Stimulated activated CD8-positive, alpha-beta memory T cell treated with anti-CD3 and anti-CD28 coated beads, Interleukin-2, amount 100 ng/mL, for 48 hours (primary cell): ENCODE measurements at regions not wholly inside any gene's neighbourhood (a gene's known extent, or its start where the extent isn't known, plus 50 kb on each side); places are given as distances from the start of the nearest gene placed in this dataset.
A peak's percentile ranks its signal among the peaks of the same experiment; 100 is the strongest.
"Not testable (repeated sequence)": the region's sequence is repeated elsewhere in the genome, so short reads cannot be mapped to it uniquely, and the experiment has no call there.

Source experiments
- DNase-seq, 2 donors: peaks; one replicate each; pipeline ENCODE4 v3.0.0-alpha.2; 2020; ENCODE audit warnings: low read depth in 2 of 2

DNA sequence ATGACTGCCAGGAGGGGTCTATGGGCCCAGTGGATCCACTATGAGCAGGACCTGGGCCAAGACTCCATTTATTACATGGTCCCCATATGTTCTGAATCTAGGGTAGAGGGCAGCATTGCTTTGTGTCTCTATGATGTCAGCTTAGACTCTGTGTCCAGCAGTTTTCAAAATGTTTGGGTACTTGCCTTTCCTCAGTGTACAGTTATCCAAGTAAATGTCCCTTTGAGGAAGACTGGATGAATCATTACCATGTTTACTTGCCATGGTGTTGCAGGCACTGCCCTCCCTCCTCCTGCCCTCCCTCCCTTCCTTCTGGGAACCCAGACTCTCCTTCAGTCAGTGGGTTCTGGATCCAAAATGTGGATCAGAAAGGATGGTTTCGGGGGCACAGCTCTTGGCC is 108.6 kb downstream of the NRN1 start:
- DNase-seq, result no peak

- DNase-seq, result no peak
Observed at GRCh38 chr6:5896476-5897200, 110.1 kb downstream of the NRN1 start.

GRCh38 chr6:5894357-5894756 is 112.4 kb downstream of the NRN1 start:
- no peak for DNase-seq

DNA sequence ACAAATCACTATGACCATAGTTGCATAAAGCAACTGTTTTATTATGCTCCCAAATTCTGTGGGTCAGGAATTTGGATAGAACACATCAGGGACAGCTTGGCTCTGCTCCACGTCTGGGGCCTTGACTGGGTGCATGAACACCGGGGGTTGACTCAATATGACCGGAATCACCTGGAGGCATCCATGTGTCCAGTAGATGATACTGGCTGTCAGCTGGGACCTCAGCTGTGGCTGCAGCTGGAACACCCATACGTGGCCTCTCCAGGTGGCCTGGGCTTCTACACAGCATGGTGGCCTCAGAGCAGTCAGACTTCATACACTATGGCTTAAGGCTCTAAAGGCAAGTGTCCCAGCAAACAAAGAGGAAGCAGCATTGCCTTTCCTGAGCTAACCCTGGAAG is 113.4 kb downstream of the NRN1 start:
- DNase-seq, result no peak

DNA sequence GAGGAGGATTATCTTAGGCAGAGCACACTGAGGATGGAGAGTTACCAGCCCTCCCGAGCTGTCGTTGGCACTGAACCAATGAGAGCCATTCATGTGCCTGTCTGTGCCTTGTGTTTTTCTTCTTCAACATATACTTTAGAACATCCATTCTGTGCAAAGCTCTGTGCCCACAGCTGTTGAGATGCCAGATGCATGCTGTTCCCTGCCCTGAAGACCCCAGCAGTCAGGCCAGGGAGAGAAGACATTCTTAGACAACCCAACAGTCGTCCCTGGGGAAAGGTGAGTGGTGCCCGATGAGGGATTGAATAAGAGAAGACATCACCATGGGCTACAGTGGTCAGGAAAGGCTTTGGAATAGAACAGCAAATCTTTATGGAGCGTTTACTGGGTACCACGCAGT is 114.1 kb downstream of the NRN1 start:
- DNase-seq, result no peak

DNA sequence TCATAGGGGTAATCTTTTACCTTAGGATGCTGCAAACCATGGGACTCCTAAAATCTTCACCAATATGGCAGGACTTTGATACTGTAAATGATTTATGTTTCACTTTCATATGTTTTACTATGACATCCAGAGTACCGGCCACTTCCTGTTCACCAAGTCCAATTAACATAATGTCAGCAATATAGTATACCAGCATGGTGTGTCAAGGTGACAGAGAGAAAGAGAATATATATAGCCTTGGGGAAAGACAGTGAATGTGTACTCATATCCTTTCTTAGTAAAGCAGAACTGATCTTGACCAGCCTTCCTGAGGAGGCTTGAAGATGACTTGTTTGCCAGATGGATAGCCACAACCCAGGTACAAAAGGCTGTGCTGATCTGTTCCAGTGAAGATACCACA is 127.9 kb downstream of the NRN1 start:
- DNase-seq, result no peak

DNA sequence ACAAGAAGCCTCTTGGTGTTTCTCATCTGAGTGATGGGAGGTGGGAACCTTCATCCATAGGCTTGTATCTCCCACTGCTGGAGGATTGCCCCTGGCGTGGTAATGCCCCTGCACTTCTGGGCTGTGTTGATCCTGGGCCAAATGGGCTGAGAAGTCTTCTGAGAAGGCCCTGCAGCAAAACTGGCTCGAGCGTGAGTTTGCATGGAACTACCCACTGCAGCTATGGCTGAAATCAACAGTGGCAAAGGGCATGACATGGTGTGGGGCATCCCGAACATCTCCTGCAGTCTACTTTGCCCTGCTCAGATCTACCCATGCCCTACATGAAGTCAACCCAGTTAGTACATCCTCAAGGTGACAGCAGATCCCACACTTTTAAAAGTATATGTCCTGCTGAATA is 130.6 kb downstream of the NRN1 start:
- no peak for DNase-seq

- not testable (repeated sequence) for DNase-seq
Observed at GRCh38 chr6:5873976-5874375, 132.7 kb downstream of the NRN1 start.

DNA sequence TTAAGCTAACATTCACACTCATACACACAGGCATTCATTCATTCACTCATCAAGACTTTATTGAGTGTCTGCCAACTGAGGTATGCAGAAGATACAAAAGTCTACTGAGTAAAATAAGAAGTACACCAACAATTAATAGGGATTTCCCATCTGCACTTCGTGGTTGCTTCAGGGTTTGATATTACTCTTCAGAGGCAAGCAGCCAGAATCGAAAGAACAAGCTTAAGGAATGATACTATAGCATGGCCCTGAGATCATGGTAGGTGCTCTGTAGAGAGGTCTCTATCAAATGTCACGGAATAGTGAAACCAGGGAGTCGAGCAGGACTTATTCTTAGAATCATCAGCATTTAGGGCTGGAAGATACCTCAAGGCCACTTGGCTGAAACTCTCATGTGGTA is 135.4 kb downstream of the NRN1 start:
- no peak for DNase-seq

DNA sequence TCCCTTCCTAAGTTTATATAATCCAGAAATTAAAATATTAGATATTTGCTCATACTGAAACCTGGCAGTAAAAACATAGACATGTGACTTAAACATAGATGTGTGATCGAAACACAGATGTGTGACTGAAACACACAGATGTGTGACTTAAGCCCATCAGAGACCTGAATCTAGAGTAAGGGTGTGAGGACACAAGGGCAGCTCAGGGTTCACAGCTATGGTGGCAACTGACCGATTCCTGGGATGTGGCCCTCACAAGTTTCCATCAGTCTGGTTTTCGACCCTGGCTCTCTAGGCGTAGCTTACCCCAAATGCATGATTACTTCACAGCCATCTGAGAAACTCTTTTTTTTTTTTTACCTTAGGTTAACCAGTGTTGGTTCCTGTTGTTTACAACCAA is 137.0 kb downstream of the NRN1 start:
- DNase-seq, result no peak

DNA sequence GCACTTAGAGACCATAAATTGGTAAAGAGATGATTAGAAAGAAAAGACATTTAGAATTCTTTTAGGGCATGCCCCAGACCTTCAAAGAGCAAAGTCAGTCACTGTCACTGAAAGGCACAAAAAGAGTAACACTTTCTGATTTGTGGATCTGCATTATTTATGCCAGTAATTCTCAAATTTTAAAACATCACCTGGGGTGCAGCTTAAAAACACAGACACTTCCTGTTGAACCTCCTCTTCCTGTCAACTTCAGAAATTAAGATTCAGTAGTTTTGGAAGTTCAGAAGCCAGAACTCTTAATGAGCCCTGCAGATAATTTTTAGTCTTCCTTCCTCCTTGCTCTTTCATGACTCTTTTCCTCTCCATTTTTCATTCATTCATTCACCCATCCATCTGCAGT is 137.5 kb downstream of the NRN1 start:
- no peak for DNase-seq

GRCh38 chr6:5866547-5867051 is 140.1 kb downstream of the NRN1 start:
- DNase-seq, result no peak

DNA sequence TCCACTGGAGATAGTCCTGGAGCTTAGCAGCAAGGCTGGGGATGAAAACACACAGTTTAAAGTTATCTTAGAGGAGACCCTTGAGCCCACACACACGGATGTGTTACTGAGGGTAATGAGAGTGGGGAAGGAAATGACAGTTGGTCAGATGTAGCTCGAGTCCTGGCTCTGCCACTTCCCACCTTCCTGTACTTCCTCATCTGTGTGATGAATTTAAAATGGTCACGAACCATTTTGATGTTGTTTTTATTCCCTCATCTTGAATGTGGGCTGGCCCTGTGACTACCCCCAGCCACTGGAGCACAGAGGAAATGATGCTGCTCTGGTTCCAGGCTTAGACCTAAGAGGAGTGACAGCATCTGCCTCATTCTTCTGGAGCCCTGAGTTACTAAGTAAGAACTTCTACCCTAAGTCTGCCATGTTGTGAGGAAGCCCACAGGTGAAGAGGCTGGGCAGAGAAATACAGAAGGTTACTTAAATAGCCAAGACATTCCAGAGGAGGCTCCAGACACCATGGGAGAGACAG is 141.2 kb downstream of the NRN1 start:
- DNase-seq, result no peak

GRCh38 chr6:5860849-5861248 is 145.9 kb downstream of the NRN1 start:
- no peak for DNase-seq

DNA sequence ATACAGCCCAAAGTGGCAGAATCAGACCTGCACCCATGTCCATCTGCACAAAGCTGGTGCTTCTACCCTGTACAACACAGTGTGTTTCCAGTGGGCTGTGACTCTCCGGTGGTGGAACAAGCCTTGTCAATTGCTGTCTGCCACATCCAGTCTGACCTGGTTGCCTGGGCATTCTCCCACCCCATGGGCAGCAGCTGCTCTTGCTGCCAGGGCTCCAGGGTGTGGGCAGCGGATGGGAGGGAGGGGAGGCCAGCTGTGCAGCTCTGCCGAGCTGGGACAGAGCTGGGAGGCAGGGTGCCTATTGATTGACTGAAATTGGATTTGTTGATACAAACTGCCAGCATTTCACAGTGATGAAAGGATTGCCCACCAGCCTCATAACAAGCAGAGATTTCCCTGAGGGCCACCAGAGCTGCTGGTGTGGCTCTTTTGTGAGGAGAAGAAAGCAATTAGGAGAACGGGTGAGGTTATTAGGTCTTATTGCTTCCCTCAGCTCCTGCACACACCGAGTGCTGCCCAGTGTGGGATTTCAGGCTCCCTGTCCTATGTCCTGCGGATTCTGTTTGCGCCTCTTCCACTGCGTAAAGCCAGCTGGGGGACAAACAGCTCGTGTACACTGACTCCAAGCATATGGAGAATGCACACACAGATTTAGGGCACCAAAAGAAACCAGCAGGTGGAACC is 150.8 kb downstream of the NRN1 start:
- DNase-seq, result no peak

GRCh38 chr6:5854899-5855298 is 151.8 kb downstream of the NRN1 start:
- no peak for DNase-seq

GRCh38 chr6:5851261-5851757 is 155.4 kb downstream of the NRN1 start:
- DNase-seq, result peak; percentile 49 to 67

- DNase-seq, result no peak
Observed at GRCh38 chr6:5850848-5851255, 155.9 kb downstream of the NRN1 start.

GRCh38 chr6:5846889-5847288 is 159.8 kb downstream of the NRN1 start:
- DNase-seq, result no peak

GRCh38 chr6:5846335-5846734 is 160.4 kb downstream of the NRN1 start:
- DNase-seq, result no peak

DNA sequence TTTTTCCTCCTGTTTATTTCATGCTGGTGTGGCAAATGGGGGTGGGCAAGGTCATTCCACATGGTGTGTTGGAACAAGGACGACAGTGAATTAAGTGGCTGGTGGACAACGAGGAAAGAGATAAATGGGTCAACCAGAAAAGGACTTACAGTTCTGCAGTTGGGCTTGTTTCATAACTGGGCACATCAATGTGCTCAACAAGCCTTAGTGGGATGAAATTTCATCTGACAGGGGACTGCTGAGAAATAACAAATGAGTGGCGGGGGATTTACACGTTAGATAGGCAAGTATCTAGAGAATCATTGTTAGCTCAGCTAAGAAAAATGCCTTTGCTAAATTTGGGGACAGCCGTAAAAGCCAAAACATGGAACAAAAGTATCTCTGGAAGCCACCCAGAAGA is 163.6 kb downstream of the NRN1 start:
- no peak for DNase-seq

DNA sequence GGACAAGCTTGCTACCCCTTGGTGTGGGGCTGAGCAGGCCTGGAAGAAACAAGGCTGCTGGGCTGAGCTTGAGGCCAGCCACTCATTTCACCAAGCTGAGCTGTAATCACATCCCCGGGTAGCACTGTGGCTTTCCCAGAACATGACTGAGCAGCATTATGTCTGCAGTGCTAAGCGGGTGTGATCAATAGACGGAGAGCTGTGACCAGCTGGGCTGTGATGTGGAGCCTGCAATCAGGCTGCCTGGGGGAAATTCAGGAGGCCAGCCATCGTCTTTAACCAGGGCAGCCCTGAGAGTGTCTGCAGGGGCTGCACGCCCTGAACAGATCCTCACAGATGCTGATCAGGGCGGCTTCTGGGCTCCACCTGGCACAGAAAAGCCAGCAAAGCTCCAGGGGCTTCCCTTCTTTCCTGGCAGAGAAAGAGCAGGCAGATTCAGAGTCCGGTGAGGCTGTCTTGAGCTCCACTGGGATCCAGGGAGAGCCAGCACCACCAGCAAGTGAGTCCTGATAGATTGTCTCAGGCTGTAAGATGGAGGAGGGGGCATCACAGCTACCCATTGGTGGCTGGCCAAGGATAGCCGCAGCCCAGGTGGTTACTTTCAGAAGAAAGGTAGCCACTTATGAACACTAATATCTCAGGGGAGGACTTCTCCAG is 165.9 kb downstream of the NRN1 start:
- no peak for DNase-seq
